ENCODE measurements at regions not wholly inside any gene's neighbourhood (a gene's known extent, or its start where the extent isn't known, plus 50 kb on each side); places are given as distances from the start of the nearest gene placed in this dataset.

DNA sequence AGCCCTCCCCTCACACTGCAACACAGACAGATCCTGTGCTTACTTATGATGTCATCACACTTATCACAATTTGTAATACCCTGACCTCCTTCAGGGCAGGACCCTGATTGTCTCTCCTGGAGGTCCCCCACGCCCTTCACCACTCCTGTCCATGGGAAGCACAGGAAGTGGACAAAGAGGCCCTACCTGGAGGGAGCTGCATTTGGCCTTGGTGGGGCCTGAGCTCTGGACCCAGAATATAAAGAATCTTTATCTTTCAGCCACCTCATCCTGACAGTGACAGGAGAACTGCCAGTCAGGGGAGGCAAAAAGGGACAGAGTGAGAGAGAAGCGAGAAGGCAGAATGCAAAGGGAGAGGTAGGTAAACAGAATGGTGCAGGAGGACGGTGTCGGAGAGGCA, 303.4 kb upstream of the N4BP1 start:
- no peak for DNase-seq (ENCODE audit: low read depth)
- TF ChIP-seq CTCF (conservative IDR thresholded peaks at IDR 0.05; ENCODE audit: low read depth, low read length) = no peak
- H3K4me3 ChIP-seq (ENCODE audit: low read length) = no peak overlapping the region

- DNase-seq (ENCODE audit: low read depth) = no peak
- H3K4me3 ChIP-seq (ENCODE audit: low read length) = no peak overlapping the region
- TF ChIP-seq CTCF (conservative IDR thresholded peaks at IDR 0.05; ENCODE audit: low read depth, low read length) = no peak
Observed at GRCh38 chr16:48912360-48912759, 302.4 kb upstream of the N4BP1 start.

DNA sequence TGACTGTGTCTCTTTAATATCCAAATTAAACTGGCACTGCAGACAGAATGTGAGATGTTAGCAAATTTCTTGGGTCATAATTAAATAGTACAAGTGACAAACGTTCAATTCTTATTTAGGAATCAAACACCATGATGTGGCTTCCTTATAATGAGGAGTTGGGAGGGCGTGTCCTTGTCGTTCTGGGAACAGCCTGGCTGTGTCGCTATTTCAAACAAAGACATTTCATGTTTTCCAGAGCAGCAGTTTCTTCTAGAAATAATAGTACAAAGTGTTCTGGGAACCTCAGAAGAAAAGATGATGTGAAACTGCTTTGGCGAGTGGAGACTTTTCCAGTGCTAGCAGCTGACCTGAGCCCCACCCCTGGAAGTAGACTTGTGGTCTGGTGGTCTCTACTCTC, 301.7 kb upstream of the N4BP1 start:
- no peak for DNase-seq (ENCODE audit: low read depth)

DNA sequence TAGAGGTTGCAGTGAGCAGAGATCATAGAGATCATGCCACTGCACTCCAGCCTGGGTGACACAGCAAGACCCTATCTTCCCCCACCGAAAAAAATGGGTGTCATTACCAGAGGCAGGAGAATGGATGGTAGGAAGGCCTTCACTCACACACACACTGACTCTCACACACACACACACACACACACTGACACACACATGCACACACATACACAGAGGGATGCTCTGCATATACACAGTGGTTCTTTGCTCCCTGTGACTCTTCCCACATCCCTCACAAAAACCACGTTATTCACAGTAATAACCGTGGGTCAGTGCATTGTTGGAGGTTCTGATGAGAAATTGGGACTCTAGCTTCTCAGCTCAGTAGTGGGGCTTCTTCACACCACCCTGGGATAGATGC, 300.2 kb upstream of the N4BP1 start:
- no peak for DNase-seq (ENCODE audit: low read depth)
- TF ChIP-seq CTCF (conservative IDR thresholded peaks at IDR 0.05; ENCODE audit: low read depth, low read length) = no peak
- H3K4me3 ChIP-seq (ENCODE audit: low read length) = no peak overlapping the region

More for the DNA sequence above, 301.7 kb upstream of the N4BP1 start:
- TF ChIP-seq CTCF (conservative IDR thresholded peaks at IDR 0.05; ENCODE audit: low read depth, low read length) = no peak
- H3K4me3 ChIP-seq (ENCODE audit: low read length) = no peak overlapping the region

GRCh38 chr16:48909231-48909630, 299.3 kb upstream of the N4BP1 start:
- no peak overlapping the region for H3K4me3 ChIP-seq (ENCODE audit: low read length)
- no peak for TF ChIP-seq CTCF (conservative IDR thresholded peaks at IDR 0.05; ENCODE audit: low read depth, low read length)
- no peak for DNase-seq (ENCODE audit: low read depth)

DNA sequence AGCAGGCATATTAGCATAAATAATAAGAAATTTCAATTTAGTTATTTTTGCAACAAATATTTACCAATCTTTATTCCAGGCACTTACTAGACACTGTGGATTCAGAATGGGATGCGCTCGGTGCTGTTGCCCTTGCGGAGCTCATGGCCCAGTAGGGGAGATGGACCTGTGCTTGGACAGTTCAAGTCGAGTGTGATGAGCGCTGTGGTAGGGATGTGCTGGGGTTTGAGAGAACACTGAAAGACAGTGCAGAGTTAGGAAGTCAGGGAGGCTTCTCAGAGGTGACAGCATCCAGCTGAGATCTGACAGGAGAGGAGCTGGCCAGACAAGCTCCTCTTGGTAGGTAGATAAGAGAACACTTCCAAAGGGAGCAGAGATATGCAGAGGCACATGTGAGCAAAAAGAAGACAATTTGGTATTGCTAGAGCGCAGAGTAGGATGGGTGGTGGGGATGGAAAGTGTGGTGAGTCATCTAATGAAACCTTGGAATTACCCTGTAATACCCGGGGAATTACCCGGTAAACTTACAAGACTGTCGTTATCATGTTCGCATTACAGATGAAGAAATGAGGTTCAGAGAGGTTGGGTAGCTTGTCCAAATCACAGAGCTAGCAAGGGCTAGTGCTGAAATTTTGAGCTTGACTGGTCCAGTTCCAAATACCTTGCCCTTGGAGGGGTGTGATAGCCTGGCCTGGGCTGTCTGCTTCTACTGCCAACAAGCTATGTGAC, 298.1 kb upstream of the N4BP1 start:
- no peak for DNase-seq (ENCODE audit: low read depth)
- no peak for TF ChIP-seq CTCF (conservative IDR thresholded peaks at IDR 0.05; ENCODE audit: low read depth, low read length)
- H3K4me3 ChIP-seq (ENCODE audit: low read length) = no peak overlapping the region

All from retinal pigment epithelial cell (primary cell).